Activated CD8-positive, alpha-beta T cell treated with anti-CD3 and anti-CD28 coated beads for 36 hours (primary cell): ENCODE measurements at regions not wholly inside any gene's neighbourhood (a gene's known extent, or its start where the extent isn't known, plus 50 kb on each side); places are given as distances from the start of the nearest gene placed in this dataset.

Experiments used
- ATAC-seq: fragments of 200-7000 bp; cut with Tn5 transposase; one replicate; pipeline ENCODE4 v1.10.0; 2021; ENCODE audit warnings: mild to moderate bottlenecking, moderate library complexity
- CTCF ChIA-PET: fragments of 350-600 bp; sonication (Branson Sonifier 250); formaldehyde crosslinking; loops from one replicate; lab custom pipeline; 2021; ENCODE audit warnings: antibody characterized with exemption; lab: Charles Lee
- POLR2A ChIA-PET: fragments of 350-600 bp; sonication (Branson Sonifier 250); formaldehyde crosslinking; loops from one replicate; lab custom pipeline; 2021; ENCODE audit warnings: antibody characterized with exemption; lab: Charles Lee
- DNase-seq: peaks from one replicate; pipeline ENCODE4 v3.0.0-alpha.2; 2020
- H3K27ac Mint-ChIP-seq: one replicate; pipeline ENCODE4 v1.8.0; 2021; ENCODE audit warnings: mild to moderate bottlenecking, mixed read lengths
- H3K27me3 Mint-ChIP-seq: one replicate; pipeline ENCODE4 v1.8.0; 2021; ENCODE audit warnings: mixed read lengths
- H3K36me3 Mint-ChIP-seq: one replicate; pipeline ENCODE4 v1.8.0; 2021; ENCODE audit warnings: low read depth, mixed read lengths
- H3K4me1 Mint-ChIP-seq: one replicate; pipeline ENCODE4 v1.8.0; 2021; ENCODE audit warnings: low read depth, mixed read lengths
- H3K4me3 Mint-ChIP-seq: one replicate; pipeline ENCODE4 v1.8.0; 2021; ENCODE audit warnings: mild to moderate bottlenecking, moderate library complexity, mixed read lengths
- H3K9me3 Mint-ChIP-seq: one replicate; pipeline ENCODE4 v1.8.0; 2021; ENCODE audit warnings: mixed read lengths
- CTCF ChIP-seq: fragments of 200-600 bp; IDR thresholded peaks from one replicate; pipeline ENCODE4 v1.8.0; 2022; ENCODE audit warnings: antibody characterized with exemption, mild to moderate bottlenecking
- intact Hi-C: fragments of 100-400 bp; cut with micrococcal nuclease; formaldehyde crosslinking; loops from one replicate; pipeline ENCODE4 v1.10.0; 2022

- no peaks in the 10 kb centered on the region for H3K27me3 Mint-ChIP-seq
- H3K4me3 Mint-ChIP-seq, result no peak overlapping the region
- intact Hi-C loops, result no loop called here
- no peak overlapping the region for H3K27ac Mint-ChIP-seq
- no peaks in the 10 kb centered on the region for H3K36me3 Mint-ChIP-seq
- ChIA-PET CTCF (no interaction called here), POLR2A (no interaction called here)
- ATAC-seq (no peak), DNase-seq (no peak)
- H3K9me3 Mint-ChIP-seq, result peaks cover 6% of the 10 kb centered on the region
- TF ChIP-seq CTCF, result no peak
- H3K4me1 Mint-ChIP-seq, result no peaks in the 10 kb centered on the region
Measured at GRCh38 chr10:107747851-107748250, 583.3 kb upstream of the SORCS1 start.

GRCh38 chr10:107741971-107742370, 577.5 kb upstream of the SORCS1 start:
- no peaks in the 10 kb centered on the region for H3K27me3 Mint-ChIP-seq
- POLR2A ChIA-PET, result no interaction called here
- DNase-seq, result no peak
- peaks cover 16% of the 10 kb centered on the region for H3K9me3 Mint-ChIP-seq
- H3K36me3 Mint-ChIP-seq, result no peaks in the 10 kb centered on the region
- H3K4me1 Mint-ChIP-seq, result no peaks in the 10 kb centered on the region
- no peak for ATAC-seq
- no peak overlapping the region for H3K4me3 Mint-ChIP-seq
- intact Hi-C loops, result no loop called here
- no peak overlapping the region for H3K27ac Mint-ChIP-seq
- no peak for TF ChIP-seq CTCF
- CTCF ChIA-PET, result no interaction called here

GRCh38 chr10:107740962-107741690, 576.6 kb upstream of the SORCS1 start:
- no peak overlapping the region for H3K27ac Mint-ChIP-seq
- TF ChIP-seq CTCF, result no peak
- no peak for DNase-seq
- CTCF ChIA-PET, result no interaction called here
- no peak overlapping the region for H3K4me3 Mint-ChIP-seq
- H3K4me1 Mint-ChIP-seq, result no peaks in the 10 kb centered on the region
- peaks cover 16% of the 10 kb centered on the region for H3K9me3 Mint-ChIP-seq
- H3K27me3 Mint-ChIP-seq, result no peaks in the 10 kb centered on the region
- POLR2A ChIA-PET, result no interaction called here
- no peaks in the 10 kb centered on the region for H3K36me3 Mint-ChIP-seq
- intact Hi-C loops, result no loop called here
- no peak for ATAC-seq

GRCh38 chr10:107739951-107740350, 575.4 kb upstream of the SORCS1 start:
- no peaks in the 10 kb centered on the region for H3K36me3 Mint-ChIP-seq
- no peak for ATAC-seq
- intact Hi-C loops, result no loop called here
- no peak for DNase-seq
- H3K27me3 Mint-ChIP-seq, result no peaks in the 10 kb centered on the region
- H3K4me1 Mint-ChIP-seq, result no peaks in the 10 kb centered on the region
- CTCF ChIA-PET, result no interaction called here
- peaks cover 23% of the 10 kb centered on the region for H3K9me3 Mint-ChIP-seq
- TF ChIP-seq CTCF, result no peak
- H3K27ac Mint-ChIP-seq, result no peak overlapping the region
- no peak overlapping the region for H3K4me3 Mint-ChIP-seq
- POLR2A ChIA-PET, result no interaction called here

GRCh38 chr10:107733328-107734130, 569.0 kb upstream of the SORCS1 start:
- H3K4me3 Mint-ChIP-seq, result no peak overlapping the region
- H3K27me3 Mint-ChIP-seq, result no peaks in the 10 kb centered on the region
- DNase-seq, result no peak
- no peaks in the 10 kb centered on the region for H3K4me1 Mint-ChIP-seq
- H3K36me3 Mint-ChIP-seq, result no peaks in the 10 kb centered on the region
- no peak for TF ChIP-seq CTCF
- ChIA-PET CTCF (no interaction called here), POLR2A (no interaction called here)
- intact Hi-C loops, result no loop called here
- ATAC-seq, result no peak
- H3K27ac Mint-ChIP-seq, result no peak overlapping the region
- peaks cover 40% of the 10 kb centered on the region for H3K9me3 Mint-ChIP-seq
